SU-DHL-6 (cell line): ENCODE measurements at regions not wholly inside any gene's neighbourhood (a gene's known extent, or its start where the extent isn't known, plus 50 kb on each side); places are given as distances from the start of the nearest gene placed in this dataset.

Experiments used
- EZH2phosphoT487 ChIP-seq: fragments of 200-600 bp; sonication (generic), shearing (Covaris generic); conservative IDR thresholded peaks from 2 replicates; pipeline ENCODE4 v1.6.1; 2018; ENCODE audit warnings: mild to moderate bottlenecking, antibody characterized with exemption, low read length, moderate library complexity, mixed read lengths
- TF ChIP-seq, protein P1 (sequence below): fragments of 200-600 bp; sonication (generic); IDR thresholded peaks from one replicate; pipeline ENCODE4 v1.5.1; 2017; ENCODE audit warnings: antibody characterized with exemption, mild to moderate bottlenecking, low read length, moderate library complexity; ENCODE audit not compliant: insufficient read depth, poor library complexity, severe bottlenecking

DNA sequence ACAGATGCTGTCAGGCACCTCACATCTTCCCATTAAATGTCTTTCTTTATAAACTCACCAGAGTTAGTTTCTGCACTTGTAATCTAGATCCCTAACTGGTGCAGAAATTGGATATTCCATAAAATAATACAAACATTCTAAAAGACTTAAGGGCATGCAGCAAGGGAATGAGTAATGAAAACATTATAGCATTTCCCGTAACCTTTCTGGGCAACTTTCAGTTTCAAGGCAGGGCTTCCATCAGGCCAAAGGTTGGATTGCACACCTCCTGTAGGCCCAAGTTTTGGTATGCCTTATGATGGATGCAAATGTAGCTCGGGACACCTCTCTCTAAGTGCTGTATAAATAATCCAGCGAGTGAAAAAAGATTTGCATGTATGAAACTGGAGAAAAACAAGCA, 129.9 kb upstream of the LYZL2 start:
- TF ChIP-seq, protein P1, sequence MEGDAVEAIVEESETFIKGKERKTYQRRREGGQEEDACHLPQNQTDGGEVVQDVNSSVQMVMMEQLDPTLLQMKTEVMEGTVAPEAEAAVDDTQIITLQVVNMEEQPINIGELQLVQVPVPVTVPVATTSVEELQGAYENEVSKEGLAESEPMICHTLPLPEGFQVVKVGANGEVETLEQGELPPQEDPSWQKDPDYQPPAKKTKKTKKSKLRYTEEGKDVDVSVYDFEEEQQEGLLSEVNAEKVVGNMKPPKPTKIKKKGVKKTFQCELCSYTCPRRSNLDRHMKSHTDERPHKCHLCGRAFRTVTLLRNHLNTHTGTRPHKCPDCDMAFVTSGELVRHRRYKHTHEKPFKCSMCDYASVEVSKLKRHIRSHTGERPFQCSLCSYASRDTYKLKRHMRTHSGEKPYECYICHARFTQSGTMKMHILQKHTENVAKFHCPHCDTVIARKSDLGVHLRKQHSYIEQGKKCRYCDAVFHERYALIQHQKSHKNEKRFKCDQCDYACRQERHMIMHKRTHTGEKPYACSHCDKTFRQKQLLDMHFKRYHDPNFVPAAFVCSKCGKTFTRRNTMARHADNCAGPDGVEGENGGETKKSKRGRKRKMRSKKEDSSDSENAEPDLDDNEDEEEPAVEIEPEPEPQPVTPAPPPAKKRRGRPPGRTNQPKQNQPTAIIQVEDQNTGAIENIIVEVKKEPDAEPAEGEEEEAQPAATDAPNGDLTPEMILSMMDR, result no peak
- TF ChIP-seq EZH2phosphoT487, result no peak
